ENCODE measurements at regions not wholly inside any gene's neighbourhood (a gene's known extent, or its start where the extent isn't known, plus 50 kb on each side); places are given as distances from the start of the nearest gene placed in this dataset.

GRCh38 chr15:25545017-25545416 is 106.2 kb upstream of the UBE3A start:
- no peaks in the 10 kb centered on the region for H3K9me2 ChIP-seq (replicated peaks; ENCODE audit: insufficient read depth, low read length)
- no peaks in the 10 kb centered on the region for H3F3A ChIP-seq (ENCODE audit: insufficient read depth)
- H3K9me3 ChIP-seq (ENCODE audit: insufficient read depth, low read length), result no peaks in the 10 kb centered on the region
- no peak for TF ChIP-seq CTCF (IDR thresholded peaks at IDR 0.05; ENCODE audit: insufficient read depth, low read length, poor library complexity, severe bottlenecking)
- no peak for TF ChIP-seq EZH2phosphoT487 (conservative IDR thresholded peaks at IDR 0.05; ENCODE audit: low read length)
- H3K27me3 ChIP-seq (ENCODE audit: low read length), result no peaks in the 10 kb centered on the region
- no peak overlapping the region for H3K4me2 ChIP-seq (ENCODE audit: low read depth, low read length, poor library complexity, severe bottlenecking)
- no peak overlapping the region for H3K9ac ChIP-seq (ENCODE audit: low read length)
- H3K79me2 ChIP-seq (ENCODE audit: insufficient read depth, low read length), result no peaks in the 10 kb centered on the region
- H3K4me3 ChIP-seq (ENCODE audit: insufficient read depth, low read length, poor library complexity, severe bottlenecking), result no peak overlapping the region
- H3K27ac ChIP-seq (ENCODE audit: low read depth, low read length), result no peak overlapping the region
- no peaks in the 10 kb centered on the region for H3K36me3 ChIP-seq (ENCODE audit: low read length)
- no peak overlapping the region for H2AFZ ChIP-seq (ENCODE audit: low read depth, low read length, severe bottlenecking)
- no peaks in the 10 kb centered on the region for H4K20me1 ChIP-seq (ENCODE audit: low read depth, low read length)

- Histone ChIP-seq H3F3A (ENCODE audit: insufficient read depth) (no peaks in the 10 kb centered on the region), H3K9ac (ENCODE audit: low read length) (no peak overlapping the region), H4K20me1 (ENCODE audit: low read depth, low read length) (no peaks in the 10 kb centered on the region), H3K36me3 (ENCODE audit: low read length) (no peaks in the 10 kb centered on the region), H3K4me3 (ENCODE audit: insufficient read depth, low read length, poor library complexity, severe bottlenecking) (no peak overlapping the region), H3K4me2 (ENCODE audit: low read depth, low read length, poor library complexity, severe bottlenecking) (no peak overlapping the region), H3K27ac (ENCODE audit: low read depth, low read length) (no peak overlapping the region), H3K9me2 (replicated peaks; ENCODE audit: insufficient read depth, low read length) (no peaks in the 10 kb centered on the region), H2AFZ (ENCODE audit: low read depth, low read length, severe bottlenecking) (no peak overlapping the region), H3K9me3 (ENCODE audit: insufficient read depth, low read length) (no peaks in the 10 kb centered on the region), H3K27me3 (ENCODE audit: low read length) (no peaks in the 10 kb centered on the region), H3K79me2 (ENCODE audit: insufficient read depth, low read length) (no peaks in the 10 kb centered on the region)
- TF ChIP-seq CTCF (IDR thresholded peaks at IDR 0.05; ENCODE audit: insufficient read depth, low read length, poor library complexity, severe bottlenecking) (no peak), EZH2phosphoT487 (conservative IDR thresholded peaks at IDR 0.05; ENCODE audit: low read length) (no peak)
These were observed 105.3 kb upstream of the UBE3A start for GRCh38 chr15:25544076-25544475.

GRCh38 chr15:25543196-25543595 is 104.4 kb upstream of the UBE3A start:
- no peak for TF ChIP-seq EZH2phosphoT487 (conservative IDR thresholded peaks at IDR 0.05; ENCODE audit: low read length)
- TF ChIP-seq CTCF (IDR thresholded peaks at IDR 0.05; ENCODE audit: insufficient read depth, low read length, poor library complexity, severe bottlenecking), result no peak
- Histone ChIP-seq H3K27me3 (ENCODE audit: low read length) (no peaks in the 10 kb centered on the region), H3K4me3 (ENCODE audit: insufficient read depth, low read length, poor library complexity, severe bottlenecking) (no peak overlapping the region), H3K9me3 (ENCODE audit: insufficient read depth, low read length) (no peaks in the 10 kb centered on the region), H3F3A (ENCODE audit: insufficient read depth) (no peaks in the 10 kb centered on the region), H3K79me2 (ENCODE audit: insufficient read depth, low read length) (no peaks in the 10 kb centered on the region), H3K9ac (ENCODE audit: low read length) (no peak overlapping the region), H3K27ac (ENCODE audit: low read depth, low read length) (no peak overlapping the region), H2AFZ (ENCODE audit: low read depth, low read length, severe bottlenecking) (no peak overlapping the region), H3K9me2 (replicated peaks; ENCODE audit: insufficient read depth, low read length) (no peaks in the 10 kb centered on the region), H4K20me1 (ENCODE audit: low read depth, low read length) (no peaks in the 10 kb centered on the region), H3K4me2 (ENCODE audit: low read depth, low read length, poor library complexity, severe bottlenecking) (no peak overlapping the region), H3K36me3 (ENCODE audit: low read length) (no peaks in the 10 kb centered on the region)

GRCh38 chr15:25541228-25541627 is 102.4 kb upstream of the UBE3A start:
- no peak overlapping the region for H3K4me2 ChIP-seq (ENCODE audit: low read depth, low read length, poor library complexity, severe bottlenecking)
- H3K36me3 ChIP-seq (ENCODE audit: low read length), result no peaks in the 10 kb centered on the region
- no peaks in the 10 kb centered on the region for H3K9me3 ChIP-seq (ENCODE audit: insufficient read depth, low read length)

More at GRCh38 chr15:25541228-25541627, 102.4 kb upstream of the UBE3A start:
- TF ChIP-seq EZH2phosphoT487 (conservative IDR thresholded peaks at IDR 0.05; ENCODE audit: low read length), result no peak
- TF ChIP-seq CTCF (IDR thresholded peaks at IDR 0.05; ENCODE audit: insufficient read depth, low read length, poor library complexity, severe bottlenecking), result no peak
- Histone ChIP-seq H3K9me2 (replicated peaks; ENCODE audit: insufficient read depth, low read length) (no peaks in the 10 kb centered on the region), H3K9ac (ENCODE audit: low read length) (no peak overlapping the region), H3K27me3 (ENCODE audit: low read length) (no peaks in the 10 kb centered on the region), H3K79me2 (ENCODE audit: insufficient read depth, low read length) (no peaks in the 10 kb centered on the region), H3F3A (ENCODE audit: insufficient read depth) (no peaks in the 10 kb centered on the region), H4K20me1 (ENCODE audit: low read depth, low read length) (no peaks in the 10 kb centered on the region), H3K4me3 (ENCODE audit: insufficient read depth, low read length, poor library complexity, severe bottlenecking) (no peak overlapping the region), H3K27ac (ENCODE audit: low read depth, low read length) (no peak overlapping the region), H2AFZ (ENCODE audit: low read depth, low read length, severe bottlenecking) (no peak overlapping the region)

All from SU-DHL-6 (cell line).